OCI-LY3 (cell line): ENCODE measurements at regions not wholly inside any gene's neighbourhood (a gene's known extent, or its start where the extent isn't known, plus 50 kb on each side); places are given as distances from the start of the nearest gene placed in this dataset.

Source experiments
- CTCF ChIP-seq: fragments of 200-600, 300-600 bp; sonication (generic); IDR thresholded peaks from 2 replicates; pipeline ENCODE4 v1.5.1; 2014; ENCODE audit warnings: antibody characterized with exemption, low read length, low read depth
- EZH2phosphoT487 ChIP-seq: fragments of 200-600 bp; shearing (Covaris generic); IDR thresholded peaks from 2 replicates; pipeline ENCODE4 v1.6.1; 2018; ENCODE audit warnings: antibody characterized with exemption, mixed run types, low read depth

GRCh38 chr14:62436261-62436660, 609.0 kb downstream of the KCNH5 start:
- TF ChIP-seq CTCF (no peak), EZH2phosphoT487 (no peak)
